ENCODE measurements at regions not wholly inside any gene's neighbourhood (a gene's known extent, or its start where the extent isn't known, plus 50 kb on each side); places are given as distances from the start of the nearest gene placed in this dataset.
A peak's percentile ranks its signal among the peaks of the same experiment; 100 is the strongest.

DNA sequence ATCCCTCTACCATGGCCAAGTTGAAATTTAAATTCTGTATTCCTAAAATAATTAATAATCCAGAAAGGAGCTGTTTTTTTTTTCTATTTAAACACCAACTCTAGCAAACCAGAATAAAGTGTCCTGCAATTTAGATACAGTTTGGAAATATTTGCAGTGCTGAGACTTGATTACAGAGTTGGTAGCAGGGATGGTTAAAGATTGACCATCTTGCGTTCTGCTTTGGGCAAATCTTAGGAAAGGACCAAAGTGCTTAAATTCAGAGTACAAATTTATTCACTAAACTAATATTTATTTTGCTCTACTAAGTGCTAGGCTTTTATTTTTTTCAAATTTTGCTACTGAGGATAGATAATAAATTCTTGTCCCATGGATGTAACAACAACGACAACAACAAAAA is 180.2 kb upstream of the AADAT start:
- H3K4me2 ChIP-seq (ENCODE audit: low read length): no peak overlapping the region

DNA sequence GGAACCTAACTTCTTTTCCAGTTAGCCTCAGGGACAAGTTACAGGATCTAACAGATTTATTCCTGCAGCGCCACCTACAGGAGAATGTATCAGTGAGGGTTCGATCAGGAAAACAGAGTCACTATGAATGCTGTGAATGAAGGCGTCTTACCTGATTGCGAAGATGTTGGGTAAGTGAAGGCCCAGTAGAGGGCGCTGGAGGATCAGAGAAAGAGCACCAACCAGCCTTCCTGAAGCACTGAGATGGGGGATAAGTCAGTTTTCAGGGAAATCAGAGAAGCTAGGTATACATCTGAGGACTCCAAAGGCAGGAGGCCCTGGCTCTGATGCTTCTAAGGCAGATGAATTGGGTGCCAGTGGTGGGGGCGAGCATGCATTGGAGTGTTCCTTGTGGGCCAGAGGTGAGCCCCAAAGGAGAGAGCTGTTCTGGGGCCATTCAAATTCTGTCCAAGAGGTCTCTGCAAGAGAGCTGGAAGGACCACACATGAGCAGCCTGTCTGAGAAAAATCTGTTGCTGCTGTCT is 169.9 kb upstream of the AADAT start:
- Histone ChIP-seq H3K4me1 (ENCODE audit: insufficient read depth, low read length, severe bottlenecking) (no peaks in the 10 kb centered on the region), H2AFZ (ENCODE audit: low read length) (no peak overlapping the region), H3K4me3 (ENCODE audit: low read depth, low read length, poor library complexity, severe bottlenecking) (no peak overlapping the region), H3K79me2 (ENCODE audit: insufficient read depth, low read length) (no peaks in the 10 kb centered on the region), H3K27me3 (ENCODE audit: insufficient read depth, low read length) (no peaks in the 10 kb centered on the region), H3K27ac (ENCODE audit: low read depth, low read length, poor library complexity, severe bottlenecking) (no peak overlapping the region), H3K4me2 (ENCODE audit: low read length) (no peak overlapping the region), H3K9ac (ENCODE audit: low read length) (no peak overlapping the region), H3K36me3 (ENCODE audit: insufficient read depth, low read length) (no peaks in the 10 kb centered on the region), H3K9me2 (ENCODE audit: low read depth, low read length) (no peaks in the 10 kb centered on the region), H3K9me3 (ENCODE audit: low read length) (no peaks in the 10 kb centered on the region), H4K20me1 (ENCODE audit: insufficient read depth, low read length) (no peaks in the 10 kb centered on the region), H3F3A (ENCODE audit: insufficient read depth, low read length) (no peaks in the 10 kb centered on the region)
- TF ChIP-seq, protein P1, sequence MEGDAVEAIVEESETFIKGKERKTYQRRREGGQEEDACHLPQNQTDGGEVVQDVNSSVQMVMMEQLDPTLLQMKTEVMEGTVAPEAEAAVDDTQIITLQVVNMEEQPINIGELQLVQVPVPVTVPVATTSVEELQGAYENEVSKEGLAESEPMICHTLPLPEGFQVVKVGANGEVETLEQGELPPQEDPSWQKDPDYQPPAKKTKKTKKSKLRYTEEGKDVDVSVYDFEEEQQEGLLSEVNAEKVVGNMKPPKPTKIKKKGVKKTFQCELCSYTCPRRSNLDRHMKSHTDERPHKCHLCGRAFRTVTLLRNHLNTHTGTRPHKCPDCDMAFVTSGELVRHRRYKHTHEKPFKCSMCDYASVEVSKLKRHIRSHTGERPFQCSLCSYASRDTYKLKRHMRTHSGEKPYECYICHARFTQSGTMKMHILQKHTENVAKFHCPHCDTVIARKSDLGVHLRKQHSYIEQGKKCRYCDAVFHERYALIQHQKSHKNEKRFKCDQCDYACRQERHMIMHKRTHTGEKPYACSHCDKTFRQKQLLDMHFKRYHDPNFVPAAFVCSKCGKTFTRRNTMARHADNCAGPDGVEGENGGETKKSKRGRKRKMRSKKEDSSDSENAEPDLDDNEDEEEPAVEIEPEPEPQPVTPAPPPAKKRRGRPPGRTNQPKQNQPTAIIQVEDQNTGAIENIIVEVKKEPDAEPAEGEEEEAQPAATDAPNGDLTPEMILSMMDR (IDR thresholded peaks at IDR 0.05; ENCODE audit: low read length): peak; percentile 99
- no peak for TF ChIP-seq EZH2 (IDR thresholded peaks at IDR 0.05; ENCODE audit: borderline replicate concordance, low read length)

More for the DNA sequence above, 180.2 kb upstream of the AADAT start:
- Histone ChIP-seq H3K9me3 (ENCODE audit: low read length) (no peaks in the 10 kb centered on the region), H3F3A (ENCODE audit: insufficient read depth, low read length) (no peaks in the 10 kb centered on the region), H4K20me1 (ENCODE audit: insufficient read depth, low read length) (no peaks in the 10 kb centered on the region), H3K4me3 (ENCODE audit: low read depth, low read length, poor library complexity, severe bottlenecking) (no peak overlapping the region), H3K27ac (ENCODE audit: low read depth, low read length, poor library complexity, severe bottlenecking) (no peak overlapping the region), H3K9me2 (ENCODE audit: low read depth, low read length) (no peaks in the 10 kb centered on the region), H3K9ac (ENCODE audit: low read length) (no peak overlapping the region), H3K27me3 (ENCODE audit: insufficient read depth, low read length) (no peaks in the 10 kb centered on the region), H3K36me3 (ENCODE audit: insufficient read depth, low read length) (no peaks in the 10 kb centered on the region), H2AFZ (ENCODE audit: low read length) (no peak overlapping the region), H3K4me1 (ENCODE audit: insufficient read depth, low read length, severe bottlenecking) (no peaks in the 10 kb centered on the region), H3K79me2 (ENCODE audit: insufficient read depth, low read length) (no peaks in the 10 kb centered on the region)
- TF ChIP-seq EZH2 (IDR thresholded peaks at IDR 0.05; ENCODE audit: borderline replicate concordance, low read length): no peak
- TF ChIP-seq, protein P1 (IDR thresholded peaks at IDR 0.05; ENCODE audit: low read length): no peak

DNA sequence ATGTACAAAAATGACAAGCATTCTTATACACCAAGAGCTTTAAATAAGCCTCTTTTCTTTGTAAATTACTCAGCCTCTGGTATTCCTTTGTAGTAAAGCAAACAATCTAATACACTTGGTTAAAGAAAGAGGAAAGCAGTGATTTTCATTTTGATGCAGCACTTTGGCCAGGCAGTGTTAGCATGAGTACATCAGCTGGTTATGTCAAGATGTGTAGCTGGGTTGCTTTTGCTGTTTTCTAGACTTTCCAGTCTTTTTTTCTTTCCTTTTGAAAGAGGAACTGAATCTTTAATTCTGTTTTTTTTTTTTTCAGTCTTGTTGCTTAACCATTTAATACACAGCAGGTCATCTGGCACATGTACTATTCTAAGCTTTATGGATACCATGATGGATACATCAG is 167.1 kb upstream of the AADAT start:
- no peak for TF ChIP-seq EZH2 (IDR thresholded peaks at IDR 0.05; ENCODE audit: borderline replicate concordance, low read length)
- TF ChIP-seq, protein P1 (IDR thresholded peaks at IDR 0.05; ENCODE audit: low read length): no peak
- Histone ChIP-seq H3K4me2 (ENCODE audit: low read length) (no peak overlapping the region), H4K20me1 (ENCODE audit: insufficient read depth, low read length) (no peaks in the 10 kb centered on the region), H3K9ac (ENCODE audit: low read length) (no peak overlapping the region), H3K27me3 (ENCODE audit: insufficient read depth, low read length) (no peaks in the 10 kb centered on the region), H3K27ac (ENCODE audit: low read depth, low read length, poor library complexity, severe bottlenecking) (no peak overlapping the region), H3K9me3 (ENCODE audit: low read length) (no peaks in the 10 kb centered on the region), H2AFZ (ENCODE audit: low read length) (no peak overlapping the region), H3K4me1 (ENCODE audit: insufficient read depth, low read length, severe bottlenecking) (no peaks in the 10 kb centered on the region), H3K79me2 (ENCODE audit: insufficient read depth, low read length) (no peaks in the 10 kb centered on the region), H3K9me2 (ENCODE audit: low read depth, low read length) (no peaks in the 10 kb centered on the region), H3K36me3 (ENCODE audit: insufficient read depth, low read length) (no peaks in the 10 kb centered on the region), H3F3A (ENCODE audit: insufficient read depth, low read length) (no peaks in the 10 kb centered on the region), H3K4me3 (ENCODE audit: low read depth, low read length, poor library complexity, severe bottlenecking) (no peak overlapping the region)

Measured in OCI-LY1 (cell line).